Effector memory CD8-positive, alpha-beta T cell (primary cell): ENCODE measurements at regions not wholly inside any gene's neighbourhood (a gene's known extent, or its start where the extent isn't known, plus 50 kb on each side); places are given as distances from the start of the nearest gene placed in this dataset.
A peak's percentile ranks its signal among the peaks of the same experiment; 100 is the strongest.

Experiments
- ATAC-seq: fragments of 150-1000 bp; cut with Tn5 transposase; replicated peaks from 2 replicates; pipeline ENCODE4 v1.10.0; 2021; ENCODE audit warnings: mild to moderate bottlenecking, moderate library complexity
- DNase-seq, 3 experiments: peaks; one replicate each; pipeline ENCODE4 v3.0.0; 2021
- H3K27ac Mint-ChIP-seq, 2 donors: one replicate each; pipeline ENCODE4 v1.8.0; 2022; ENCODE audit warnings: mild to moderate bottlenecking in 2 of 2, mixed read lengths in 2 of 2, moderate library complexity in 2 of 2
- H3K27me3 Mint-ChIP-seq, 2 donors: one replicate each; pipeline ENCODE4 v1.8.0; 2022; ENCODE audit warnings: mixed read lengths in 2 of 2
- H3K36me3 Mint-ChIP-seq: one replicate; pipeline ENCODE4 v1.8.0; 2022; ENCODE audit warnings: mild to moderate bottlenecking, moderate library complexity, mixed read lengths; ENCODE audit not compliant: insufficient read depth
- H3K4me1 Mint-ChIP-seq, 2 donors: one replicate each; pipeline ENCODE4 v1.8.0; 2022; ENCODE audit warnings: low read depth in 2 of 2, mixed read lengths in 2 of 2
- H3K4me3 Mint-ChIP-seq, 2 donors: one replicate each; pipeline ENCODE4 v1.8.0; 2022; ENCODE audit warnings: mild to moderate bottlenecking in 2 of 2, mixed read lengths in 2 of 2, moderate library complexity in 2 of 2
- H3K9me3 Mint-ChIP-seq, 2 donors: one replicate each; pipeline ENCODE4 v1.8.0; 2022; ENCODE audit warnings: mixed read lengths in 2 of 2

- Mint-ChIP-seq H3K4me3 (no peak overlapping the region), H3K9me3 (no peaks in the 10 kb centered on the region), H3K27me3 (peaks cover 0 to 51% of the 10 kb centered on the region in 2 donors), H3K36me3 (no peaks in the 10 kb centered on the region), H3K4me1 (peaks cover 0 to 2% of the 10 kb centered on the region in 2 donors), H3K27ac (no peak overlapping the region)
- no peak for ATAC-seq
- no peak for DNase-seq
Measured at GRCh38 chr15:69595009-69595791, 142.6 kb downstream of the RPLP1 start.

GRCh38 chr15:69597061-69597592, 144.5 kb downstream of the RPLP1 start:
- Mint-ChIP-seq H3K27ac (no peak overlapping the region), H3K9me3 (no peaks in the 10 kb centered on the region), H3K36me3 (no peaks in the 10 kb centered on the region), H3K4me1 (peaks cover 0 to 2% of the 10 kb centered on the region in 2 donors), H3K27me3 (peaks cover 0 to 52% of the 10 kb centered on the region in 2 donors), H3K4me3 (no peak overlapping the region)
- ATAC-seq = no peak
- no peak for DNase-seq

- Mint-ChIP-seq H3K4me1 (peaks cover 0 to 2% of the 10 kb centered on the region in 2 donors), H3K36me3 (no peaks in the 10 kb centered on the region), H3K27me3 (peaks cover 0 to 52% of the 10 kb centered on the region in 2 donors), H3K9me3 (no peaks in the 10 kb centered on the region), H3K27ac (no peak overlapping the region), H3K4me3 (no peak overlapping the region)
- DNase-seq (no peak), ATAC-seq (no peak)
Measured at GRCh38 chr15:69599271-69599670, 146.7 kb downstream of the RPLP1 start.

DNA sequence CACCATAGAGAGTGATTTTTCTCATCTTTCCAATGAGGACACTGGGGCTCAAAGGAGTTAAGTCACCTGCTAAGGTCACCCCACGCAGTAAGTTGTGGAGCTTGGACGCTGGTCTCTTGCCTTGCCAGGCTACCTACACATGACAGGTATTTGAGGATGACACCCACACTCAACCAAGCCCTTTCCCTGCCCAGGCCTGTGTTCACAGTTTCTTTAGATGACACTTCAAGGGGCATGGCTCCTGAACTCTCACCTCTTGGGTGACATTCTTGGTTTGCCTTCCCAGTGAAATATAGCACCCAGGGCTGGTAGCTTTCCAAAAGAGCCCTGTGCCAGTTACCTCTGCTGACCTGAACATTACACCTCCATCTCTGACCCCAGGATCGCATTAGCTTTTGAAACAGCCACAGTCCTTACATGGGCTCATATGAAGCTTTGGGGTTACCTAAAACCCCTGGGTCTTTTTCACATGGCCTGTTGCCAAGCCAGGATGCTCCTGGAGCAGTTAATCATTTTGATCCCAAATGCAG, 148.0 kb downstream of the RPLP1 start:
- ATAC-seq (no peak), DNase-seq (no peak)
- Mint-ChIP-seq H3K27ac (no peak overlapping the region), H3K36me3 (no peaks in the 10 kb centered on the region), H3K9me3 (no peaks in the 10 kb centered on the region), H3K4me1 (peaks cover 0 to 2% of the 10 kb centered on the region in 2 donors), H3K27me3 (peaks cover 0 to 46% of the 10 kb centered on the region in 2 donors), H3K4me3 (no peak overlapping the region)

GRCh38 chr15:69601711-69602504, 149.3 kb downstream of the RPLP1 start:
- Mint-ChIP-seq H3K9me3 (no peaks in the 10 kb centered on the region), H3K4me3 (no peak overlapping the region), H3K36me3 (no peaks in the 10 kb centered on the region), H3K27ac (no peak overlapping the region), H3K27me3 (peaks cover 0 to 33% of the 10 kb centered on the region in 2 donors), H3K4me1 (peaks cover 8 to 9% of the 10 kb centered on the region in 2 donors)
- DNase-seq = no peak
- no peak for ATAC-seq

DNA sequence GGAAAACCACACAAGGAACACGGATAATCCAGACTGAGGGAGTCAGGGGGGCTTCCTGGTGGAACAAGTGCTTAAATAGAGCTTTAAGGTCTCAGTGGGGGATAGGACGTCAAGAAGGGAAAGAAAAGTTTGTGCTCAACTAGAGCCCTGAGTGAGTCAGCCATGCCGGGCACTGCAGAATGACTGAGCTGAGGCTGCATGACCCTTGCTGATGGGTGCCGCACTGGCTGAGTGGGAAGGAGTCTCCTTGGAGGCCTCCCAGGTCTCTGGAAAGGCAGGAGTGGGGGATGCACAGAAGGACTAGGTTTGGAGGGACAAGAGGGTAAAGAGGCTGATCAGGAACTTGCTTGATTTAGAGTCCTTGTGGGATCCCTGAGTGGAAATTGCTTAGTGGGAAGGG, 150.3 kb downstream of the RPLP1 start:
- H3K9me3 Mint-ChIP-seq = no peaks in the 10 kb centered on the region
- H3K27me3 Mint-ChIP-seq = peaks cover 0 to 24% of the 10 kb centered on the region in 2 donors
- peak overlapping the region in 1 of 2 donors; percentile 7 for H3K27ac Mint-ChIP-seq
- DNase-seq (no peak), ATAC-seq (no peak)
- H3K4me3 Mint-ChIP-seq = no peak overlapping the region
- peaks cover 8% of the 10 kb centered on the region in 2 donors for H3K4me1 Mint-ChIP-seq
- H3K36me3 Mint-ChIP-seq = no peaks in the 10 kb centered on the region

- no peaks in the 10 kb centered on the region for H3K36me3 Mint-ChIP-seq
- DNase-seq = no peak
- peak overlapping the region; percentile 7 to 23 for H3K27ac Mint-ChIP-seq
- H3K9me3 Mint-ChIP-seq = no peaks in the 10 kb centered on the region
- H3K27me3 Mint-ChIP-seq = peaks cover 0 to 18% of the 10 kb centered on the region in 2 donors
- no peak for ATAC-seq
- H3K4me3 Mint-ChIP-seq = no peak overlapping the region
- H3K4me1 Mint-ChIP-seq = peaks cover 7 to 8% of the 10 kb centered on the region in 2 donors
Measured at GRCh38 chr15:69603369-69604071, 150.9 kb downstream of the RPLP1 start.

DNA sequence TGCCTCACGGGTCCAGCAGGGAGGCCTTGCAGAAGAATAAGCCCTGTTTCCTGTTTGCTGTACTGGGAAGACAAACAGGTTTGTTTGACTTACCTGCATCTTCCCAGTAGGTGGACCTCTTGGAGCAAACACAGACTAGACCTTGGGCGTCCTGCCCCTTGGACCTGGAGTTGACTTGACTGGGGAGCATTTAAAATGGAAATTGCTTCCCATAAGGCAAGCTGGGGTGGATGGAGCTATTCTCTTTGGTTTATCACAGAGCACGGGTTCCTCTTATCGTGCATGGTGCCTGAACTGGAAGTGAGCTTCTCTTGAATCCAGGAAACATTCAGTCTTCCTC, 151.4 kb downstream of the RPLP1 start:
- Mint-ChIP-seq H3K4me1 (peaks cover 8% of the 10 kb centered on the region in 2 donors), H3K9me3 (no peaks in the 10 kb centered on the region), H3K4me3 (no peak overlapping the region), H3K27me3 (peaks cover 0 to 13% of the 10 kb centered on the region in 2 donors), H3K27ac (peak overlapping the region in 1 of 2 donors; percentile 23), H3K36me3 (no peaks in the 10 kb centered on the region)
- DNase-seq (no peak), ATAC-seq (no peak)

- Mint-ChIP-seq H3K27ac (no peak overlapping the region), H3K36me3 (no peaks in the 10 kb centered on the region), H3K4me1 (peaks cover 8 to 9% of the 10 kb centered on the region in 2 donors), H3K4me3 (no peak overlapping the region), H3K9me3 (no peaks in the 10 kb centered on the region), H3K27me3 (no peaks in the 10 kb centered on the region)
- DNase-seq = no peak
- ATAC-seq = no peak
Measured at GRCh38 chr15:69606144-69606543, 153.5 kb downstream of the RPLP1 start.

- Mint-ChIP-seq H3K27me3 (no peaks in the 10 kb centered on the region), H3K4me1 (peaks cover 8 to 9% of the 10 kb centered on the region in 2 donors)
- no peak for ATAC-seq
Measured at GRCh38 chr15:69606921-69607500, 154.4 kb downstream of the RPLP1 start.

DNA sequence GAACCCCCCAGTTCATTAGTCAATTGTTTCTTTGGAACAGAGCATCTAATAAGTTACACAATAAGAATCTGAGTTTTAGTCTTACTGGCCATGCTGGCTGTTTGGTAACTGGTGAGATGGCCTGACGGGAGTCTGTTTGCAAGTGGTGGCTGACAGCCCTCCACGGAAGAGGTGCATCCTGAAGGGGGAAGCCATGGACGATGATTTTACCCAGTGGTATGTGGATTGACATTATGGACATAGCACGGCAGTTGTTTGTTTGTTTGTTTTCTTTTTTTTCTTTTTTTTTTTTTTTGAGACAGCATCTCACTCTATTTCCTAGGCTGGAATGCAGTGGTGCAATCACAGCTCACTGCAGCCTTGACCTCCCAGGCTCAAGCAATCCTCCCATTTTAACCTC, 156.0 kb downstream of the RPLP1 start:
- DNase-seq (no peak), ATAC-seq (no peak)
- H3K4me1 Mint-ChIP-seq = peaks cover 8 to 9% of the 10 kb centered on the region in 2 donors
- H3K9me3 Mint-ChIP-seq = no peaks in the 10 kb centered on the region
- H3K27ac Mint-ChIP-seq = peak overlapping the region; percentile 61 to 71
- H3K27me3 Mint-ChIP-seq = no peaks in the 10 kb centered on the region
- no peak overlapping the region for H3K4me3 Mint-ChIP-seq
- no peaks in the 10 kb centered on the region for H3K36me3 Mint-ChIP-seq

More at GRCh38 chr15:69606921-69607500, 154.4 kb downstream of the RPLP1 start:
- H3K27ac Mint-ChIP-seq = peak overlapping the region in 1 of 2 donors; percentile 28
- no peaks in the 10 kb centered on the region for H3K9me3 Mint-ChIP-seq
- H3K36me3 Mint-ChIP-seq = no peaks in the 10 kb centered on the region
- DNase-seq = no peak
- H3K4me3 Mint-ChIP-seq = no peak overlapping the region

DNA sequence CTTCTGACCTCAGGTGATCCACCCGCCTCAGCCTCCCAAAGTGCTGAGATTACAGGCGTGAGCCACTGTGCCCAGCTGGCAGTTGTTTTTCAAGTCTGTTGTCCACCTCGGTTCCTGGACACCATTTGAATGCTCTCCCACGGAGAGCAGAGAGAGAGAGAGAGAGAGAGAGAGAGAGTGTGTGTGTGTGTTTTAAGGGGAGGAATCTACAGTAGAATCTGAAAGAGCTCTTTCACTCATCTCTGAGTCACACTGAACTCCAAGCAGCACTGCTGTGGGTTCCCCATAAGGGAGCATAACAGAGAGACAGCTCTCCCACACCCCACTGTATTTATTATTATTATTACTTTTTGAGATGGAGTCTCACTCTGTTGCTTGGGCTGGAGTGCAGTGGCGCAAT, 156.6 kb downstream of the RPLP1 start:
- peaks cover 8 to 9% of the 10 kb centered on the region in 2 donors for H3K4me1 Mint-ChIP-seq
- H3K9me3 Mint-ChIP-seq = no peaks in the 10 kb centered on the region
- DNase-seq (no peak), ATAC-seq (no peak)
- no peak overlapping the region for H3K4me3 Mint-ChIP-seq
- H3K27ac Mint-ChIP-seq = peak overlapping the region; percentile 61 to 71
- no peaks in the 10 kb centered on the region for H3K27me3 Mint-ChIP-seq
- no peaks in the 10 kb centered on the region for H3K36me3 Mint-ChIP-seq

DNA sequence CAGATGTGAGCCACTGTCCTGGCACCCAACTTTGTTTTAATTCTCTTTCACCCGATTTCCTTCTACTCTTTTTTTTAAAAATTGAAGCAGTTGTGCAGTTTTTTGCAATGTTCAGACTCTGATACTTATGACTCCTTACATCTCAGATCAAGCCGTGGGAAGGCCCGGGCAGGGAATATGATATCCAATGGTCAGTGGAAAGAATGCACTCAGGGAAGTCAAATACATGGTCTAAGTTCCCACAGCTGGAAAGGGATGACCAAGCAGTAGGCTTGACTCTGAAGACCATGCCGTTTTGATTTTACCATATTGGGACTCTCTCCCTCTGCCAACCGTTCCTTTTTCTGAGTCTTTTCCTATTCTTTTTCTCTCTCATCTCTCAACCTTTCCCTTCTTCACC, 157.2 kb downstream of the RPLP1 start:
- peaks cover 0 to 3% of the 10 kb centered on the region in 2 donors for H3K27me3 Mint-ChIP-seq

More for the DNA sequence above, 157.2 kb downstream of the RPLP1 start:
- no peaks in the 10 kb centered on the region for H3K36me3 Mint-ChIP-seq
- H3K27ac Mint-ChIP-seq = no peak overlapping the region
- no peak for DNase-seq
- H3K4me3 Mint-ChIP-seq = no peak overlapping the region
- no peaks in the 10 kb centered on the region for H3K9me3 Mint-ChIP-seq
- no peak for ATAC-seq
- peaks cover 8 to 9% of the 10 kb centered on the region in 2 donors for H3K4me1 Mint-ChIP-seq
